SH-SY5Y (cell line): ENCODE measurements at regions not wholly inside any gene's neighbourhood (a gene's known extent, or its start where the extent isn't known, plus 50 kb on each side); places are given as distances from the start of the nearest gene placed in this dataset.

Experiments used
- GATA2 ChIP-seq: IDR thresholded peaks from 2 replicates; pipeline ENCODE4 v1.6.1; 2011; ENCODE audit warnings: mild to moderate bottlenecking, low read depth, low read length
- GATA3 ChIP-seq: IDR thresholded peaks from 2 replicates; pipeline ENCODE4 v1.6.1; 2011; ENCODE audit warnings: low read depth, mild to moderate bottlenecking, low read length, moderate library complexity

- TF ChIP-seq GATA3 = no peak
- TF ChIP-seq GATA2 = no peak
These were observed 498.5 kb upstream of the GJE1 start for GRCh38 chr6:141634269-141634668.

- TF ChIP-seq GATA2 = no peak
- TF ChIP-seq GATA3 = no peak
These were observed 508.4 kb upstream of the GJE1 start for GRCh38 chr6:141624301-141624700.

GRCh38 chr6:141618180-141618581 lies 514.5 kb upstream of the GJE1 start:
- TF ChIP-seq GATA2 = no peak
- TF ChIP-seq GATA3 = no peak

- TF ChIP-seq GATA2 = no peak
- TF ChIP-seq GATA3 = no peak
These were observed 522.0 kb upstream of the GJE1 start for GRCh38 chr6:141610741-141611140.

GRCh38 chr6:141607956-141608355 lies 524.8 kb upstream of the GJE1 start:
- no peak for TF ChIP-seq GATA3
- TF ChIP-seq GATA2 = no peak

GRCh38 chr6:141598487-141598886 lies 534.2 kb upstream of the GJE1 start:
- TF ChIP-seq GATA2 (no peak), GATA3 (no peak)

- TF ChIP-seq GATA3 (no peak), GATA2 (no peak)
These were observed 537.9 kb upstream of the GJE1 start for GRCh38 chr6:141594874-141595273.

GRCh38 chr6:141593311-141593710 lies 539.4 kb upstream of the GJE1 start:
- TF ChIP-seq GATA3 = no peak
- no peak for TF ChIP-seq GATA2

GRCh38 chr6:141587482-141588266 lies 545.1 kb upstream of the GJE1 start:
- TF ChIP-seq GATA3 = no peak
- TF ChIP-seq GATA2 = no peak

GRCh38 chr6:141580988-141581552 lies 551.7 kb upstream of the GJE1 start:
- TF ChIP-seq GATA2 (no peak), GATA3 (no peak)

- no peak for TF ChIP-seq GATA3
- no peak for TF ChIP-seq GATA2
These were observed 552.6 kb upstream of the GJE1 start for GRCh38 chr6:141580131-141580530.

GRCh38 chr6:141576751-141577150 lies 556.0 kb upstream of the GJE1 start:
- TF ChIP-seq GATA3 = no peak

- TF ChIP-seq GATA2 (no peak), GATA3 (no peak)
These were observed 569.6 kb upstream of the GJE1 start for GRCh38 chr6:141562851-141563763.

GRCh38 chr6:141562186-141562811 lies 570.4 kb upstream of the GJE1 start:
- TF ChIP-seq GATA2 (no peak), GATA3 (no peak)
